Parathyroid adenoma (tissue), 2 donors: ENCODE measurements at regions not wholly inside any gene's neighbourhood (a gene's known extent, or its start where the extent isn't known, plus 50 kb on each side); places are given as distances from the start of the nearest gene placed in this dataset.

ENCODE experiments used
- H2AFZ ChIP-seq: fragments of 300-600 bp; sonication (generic); one replicate; pipeline ENCODE4 v1.7.0; 2017; ENCODE audit warnings: antibody characterized with exemption, mild to moderate bottlenecking
- H3K27ac ChIP-seq: fragments of 300-600 bp; sonication (generic); one replicate; pipeline ENCODE4 v1.7.0; 2017
- H3K27me3 ChIP-seq: fragments of 300-600 bp; sonication (generic); one replicate; pipeline ENCODE4 v1.7.0; 2017; ENCODE audit warnings: low read length; ENCODE audit not compliant: control insufficient read depth, insufficient read depth
- H3K36me3 ChIP-seq: fragments of 300-600 bp; sonication (generic); one replicate; pipeline ENCODE4 v1.7.0; 2017; ENCODE audit warnings: low read length; ENCODE audit not compliant: control insufficient read depth, insufficient read depth
- H3K4me1 ChIP-seq: fragments of 300-600 bp; sonication (generic); one replicate; pipeline ENCODE4 v1.7.0; 2017; ENCODE audit warnings: control low read depth
- H3K4me2 ChIP-seq: fragments of 300-600 bp; sonication (generic); one replicate; pipeline ENCODE4 v1.7.0; 2017; ENCODE audit warnings: low read length
- H3K4me3 ChIP-seq: fragments of 300-600 bp; sonication (generic); one replicate; pipeline ENCODE4 v1.7.0; 2017; ENCODE audit warnings: low read depth, low read length
- H3K79me2 ChIP-seq: fragments of 300-600 bp; sonication (generic); one replicate; pipeline ENCODE4 v1.7.0; 2017; ENCODE audit warnings: control low read depth
- H3K9ac ChIP-seq: fragments of 300-600 bp; sonication (generic); one replicate; pipeline ENCODE4 v1.7.0; 2017; ENCODE audit warnings: mild to moderate bottlenecking
- H3K9me3 ChIP-seq: fragments of 300-600 bp; sonication (generic); one replicate; pipeline ENCODE4 v1.7.0; 2017; ENCODE audit warnings: low read length; ENCODE audit not compliant: control insufficient read depth
- TF ChIP-seq, protein P1 (sequence below): fragments of 300-600 bp; sonication (generic); IDR thresholded peaks from one replicate; pipeline ENCODE4 v1.7.0; 2017; ENCODE audit warnings: antibody characterized with exemption, mild to moderate bottlenecking
- donor health status: primary hyperparathyroidism.

DNA sequence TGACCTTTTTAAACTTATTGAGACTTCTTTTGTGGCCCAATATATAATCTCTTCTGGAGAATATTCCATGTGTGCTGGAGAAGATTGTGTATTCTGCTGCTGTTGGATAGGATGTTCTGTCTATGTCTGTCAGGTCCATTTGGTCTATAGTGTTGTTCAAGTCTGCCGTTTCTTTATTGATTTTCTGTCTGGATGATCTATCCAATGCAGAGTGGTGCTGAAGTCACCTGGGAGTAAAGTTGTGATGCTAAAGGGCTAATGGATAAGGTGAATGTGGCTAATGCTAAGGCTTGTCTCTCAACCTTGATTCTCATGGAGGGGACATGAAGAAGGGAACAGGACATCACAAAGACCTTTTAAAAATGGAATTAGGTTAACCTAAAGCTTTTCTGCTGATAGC lies 72.0 kb upstream of the AP1S2 start:
- H3K4me1 ChIP-seq, result no peaks in the 10 kb centered on the region
- no peak overlapping the region for H2AFZ ChIP-seq
- H3K4me2 ChIP-seq, result no peak overlapping the region
- no peaks in the 10 kb centered on the region for H3K36me3 ChIP-seq
- H3K9me3 ChIP-seq, result no peaks in the 10 kb centered on the region
- H3K79me2 ChIP-seq, result no peaks in the 10 kb centered on the region
- H3K27ac ChIP-seq, result no peak overlapping the region
- H3K27me3 ChIP-seq, result no peaks in the 10 kb centered on the region
- no peak overlapping the region for H3K4me3 ChIP-seq
- TF ChIP-seq, protein P1, sequence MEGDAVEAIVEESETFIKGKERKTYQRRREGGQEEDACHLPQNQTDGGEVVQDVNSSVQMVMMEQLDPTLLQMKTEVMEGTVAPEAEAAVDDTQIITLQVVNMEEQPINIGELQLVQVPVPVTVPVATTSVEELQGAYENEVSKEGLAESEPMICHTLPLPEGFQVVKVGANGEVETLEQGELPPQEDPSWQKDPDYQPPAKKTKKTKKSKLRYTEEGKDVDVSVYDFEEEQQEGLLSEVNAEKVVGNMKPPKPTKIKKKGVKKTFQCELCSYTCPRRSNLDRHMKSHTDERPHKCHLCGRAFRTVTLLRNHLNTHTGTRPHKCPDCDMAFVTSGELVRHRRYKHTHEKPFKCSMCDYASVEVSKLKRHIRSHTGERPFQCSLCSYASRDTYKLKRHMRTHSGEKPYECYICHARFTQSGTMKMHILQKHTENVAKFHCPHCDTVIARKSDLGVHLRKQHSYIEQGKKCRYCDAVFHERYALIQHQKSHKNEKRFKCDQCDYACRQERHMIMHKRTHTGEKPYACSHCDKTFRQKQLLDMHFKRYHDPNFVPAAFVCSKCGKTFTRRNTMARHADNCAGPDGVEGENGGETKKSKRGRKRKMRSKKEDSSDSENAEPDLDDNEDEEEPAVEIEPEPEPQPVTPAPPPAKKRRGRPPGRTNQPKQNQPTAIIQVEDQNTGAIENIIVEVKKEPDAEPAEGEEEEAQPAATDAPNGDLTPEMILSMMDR, result no peak
- H3K9ac ChIP-seq, result no peak overlapping the region

DNA sequence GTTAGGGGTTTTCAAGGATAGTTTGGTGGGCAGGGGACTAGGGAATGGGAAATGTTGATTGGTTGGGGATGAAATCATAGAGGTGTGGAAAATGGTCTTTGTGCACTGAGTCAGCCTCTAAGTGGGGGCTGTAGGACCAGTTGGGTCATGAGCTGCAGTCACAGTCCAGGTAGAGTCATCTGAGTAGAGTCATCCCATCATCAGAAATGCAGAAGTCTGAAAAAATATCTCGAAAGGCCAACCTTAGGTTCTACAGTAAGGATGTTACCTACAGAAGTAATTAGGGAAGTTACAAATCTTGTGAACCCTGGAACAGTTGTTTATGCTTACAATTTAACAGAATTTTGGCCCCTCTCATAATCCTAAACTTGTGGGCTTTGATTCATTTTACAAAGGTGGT lies 63.4 kb upstream of the AP1S2 start:
- no peaks in the 10 kb centered on the region for H3K4me1 ChIP-seq
- H3K9ac ChIP-seq, result no peak overlapping the region
- H2AFZ ChIP-seq, result no peak overlapping the region
- H3K27me3 ChIP-seq, result no peaks in the 10 kb centered on the region
- no peak overlapping the region for H3K4me3 ChIP-seq
- H3K9me3 ChIP-seq, result no peaks in the 10 kb centered on the region
- TF ChIP-seq, protein P1, result no peak
- no peak overlapping the region for H3K27ac ChIP-seq
- no peaks in the 10 kb centered on the region for H3K36me3 ChIP-seq
- no peak overlapping the region for H3K4me2 ChIP-seq
- no peaks in the 10 kb centered on the region for H3K79me2 ChIP-seq

DNA sequence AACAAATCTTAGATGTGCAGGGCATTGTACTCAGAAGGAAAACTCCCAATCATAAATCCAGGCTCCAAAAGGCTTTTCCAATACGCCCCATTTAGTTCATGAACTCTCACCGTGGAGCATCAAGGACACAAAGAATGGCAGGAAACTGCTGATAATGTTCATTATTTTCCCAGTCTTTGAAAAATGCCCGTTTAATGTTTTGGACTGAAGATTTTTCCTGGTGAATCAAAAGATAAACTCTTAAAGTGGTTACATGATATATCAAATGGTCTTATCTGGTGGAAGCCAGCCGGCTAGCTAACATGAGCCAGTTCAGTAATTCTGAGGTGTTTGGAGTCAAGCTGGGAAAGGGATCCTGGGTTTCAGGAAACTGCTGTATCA lies 62.1 kb upstream of the AP1S2 start:
- Histone ChIP-seq H3K9me3 (no peaks in the 10 kb centered on the region), H3K9ac (no peak overlapping the region), H3K36me3 (no peaks in the 10 kb centered on the region), H3K4me2 (no peak overlapping the region), H3K4me1 (no peaks in the 10 kb centered on the region), H3K79me2 (no peaks in the 10 kb centered on the region), H2AFZ (peak overlapping the region; percentile 38), H3K27me3 (no peaks in the 10 kb centered on the region), H3K4me3 (no peak overlapping the region), H3K27ac (no peak overlapping the region)
- TF ChIP-seq, protein P1, result no peak

DNA sequence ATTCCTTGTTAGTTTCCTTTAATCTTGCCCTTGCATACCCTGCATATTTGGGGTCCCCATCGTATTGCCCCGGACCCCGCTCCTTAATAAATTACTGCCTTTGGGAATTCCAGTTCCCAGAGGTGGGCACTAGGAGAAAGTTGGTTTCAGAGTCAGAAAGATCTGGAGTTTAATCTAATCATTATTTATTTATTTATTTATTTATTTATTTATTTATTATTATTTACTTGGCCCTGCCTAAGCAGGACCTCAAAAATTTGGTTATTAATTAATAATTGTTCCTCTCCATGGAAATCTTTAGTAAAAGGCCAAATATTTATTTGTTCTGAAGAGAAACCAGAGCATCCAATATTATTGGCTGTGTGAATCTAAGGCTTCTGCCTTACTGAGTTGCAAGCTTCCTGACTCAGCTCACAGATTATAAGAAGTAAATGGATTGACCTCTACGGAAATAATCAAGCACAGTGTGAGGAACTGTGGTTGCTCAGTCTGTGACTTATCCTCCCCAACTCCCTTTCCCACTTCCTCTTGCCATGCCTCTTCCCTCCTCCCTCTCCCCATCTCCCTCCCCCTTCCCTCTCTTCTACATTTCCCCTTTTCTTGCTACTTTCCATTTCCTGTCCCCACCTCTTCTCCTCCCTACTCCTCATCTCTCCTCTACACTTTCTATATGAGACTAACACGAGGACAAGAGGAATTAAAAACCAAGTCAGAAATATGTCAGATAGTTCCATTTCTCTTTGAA lies 61.5 kb upstream of the AP1S2 start:
- Histone ChIP-seq H3K9me3 (no peaks in the 10 kb centered on the region), H3K4me1 (no peaks in the 10 kb centered on the region), H3K27ac (no peak overlapping the region), H3K4me3 (no peak overlapping the region), H3K4me2 (no peak overlapping the region), H3K27me3 (no peaks in the 10 kb centered on the region), H2AFZ (peak overlapping the region; percentile 38), H3K79me2 (no peaks in the 10 kb centered on the region), H3K9ac (no peak overlapping the region), H3K36me3 (no peaks in the 10 kb centered on the region)
- TF ChIP-seq, protein P1, result no peak

DNA sequence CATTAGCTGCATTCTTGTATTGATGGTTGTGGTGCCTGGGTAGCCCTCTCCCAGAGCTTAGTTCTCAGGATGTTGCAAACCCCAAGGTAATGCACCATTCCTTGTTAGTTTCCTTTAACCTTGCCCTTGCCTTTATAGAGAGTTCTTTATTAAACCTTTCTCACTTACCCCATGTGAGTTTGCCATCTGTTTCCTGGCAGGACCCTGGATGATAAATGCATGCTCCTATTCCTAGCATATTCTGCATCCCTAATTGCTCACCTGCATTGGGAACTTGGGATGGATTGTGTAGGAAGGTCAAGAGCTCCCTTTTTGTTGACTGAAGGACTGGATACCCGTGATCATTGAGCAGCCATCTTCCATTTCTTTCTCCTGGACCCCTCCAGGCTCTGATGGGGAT lies 59.9 kb upstream of the AP1S2 start:
- TF ChIP-seq, protein P1, result no peak
- no peak overlapping the region for H3K4me2 ChIP-seq
- H3K36me3 ChIP-seq, result no peaks in the 10 kb centered on the region
- H3K4me3 ChIP-seq, result no peak overlapping the region
- H3K9ac ChIP-seq, result no peak overlapping the region
- H3K9me3 ChIP-seq, result no peaks in the 10 kb centered on the region
- H3K4me1 ChIP-seq, result no peaks in the 10 kb centered on the region
- no peak overlapping the region for H3K27ac ChIP-seq
- H3K79me2 ChIP-seq, result no peaks in the 10 kb centered on the region
- H2AFZ ChIP-seq, result no peak overlapping the region
- H3K27me3 ChIP-seq, result no peaks in the 10 kb centered on the region
